ENCODE measurements at regions not wholly inside any gene's neighbourhood (a gene's known extent, or its start where the extent isn't known, plus 50 kb on each side); places are given as distances from the start of the nearest gene placed in this dataset.

- TF ChIP-seq GATA3 (IDR thresholded peaks at IDR 0.05; ENCODE audit: low read depth, low read length) (no peak), GATA2 (IDR thresholded peaks at IDR 0.05; ENCODE audit: low read depth, low read length) (no peak)
Observed at GRCh38 chr6:14776307-14776706, 469.6 kb upstream of the JARID2 start.

- TF ChIP-seq GATA2 (IDR thresholded peaks at IDR 0.05; ENCODE audit: low read depth, low read length) (no peak), GATA3 (IDR thresholded peaks at IDR 0.05; ENCODE audit: low read depth, low read length) (no peak)
Observed at GRCh38 chr6:14781772-14782525, 463.9 kb upstream of the JARID2 start.

GRCh38 chr6:14783594-14783993, 462.3 kb upstream of the JARID2 start:
- TF ChIP-seq GATA3 (IDR thresholded peaks at IDR 0.05; ENCODE audit: low read depth, low read length) (no peak), GATA2 (IDR thresholded peaks at IDR 0.05; ENCODE audit: low read depth, low read length) (no peak)

- TF ChIP-seq GATA3 (IDR thresholded peaks at IDR 0.05; ENCODE audit: low read depth, low read length) (no peak), GATA2 (IDR thresholded peaks at IDR 0.05; ENCODE audit: low read depth, low read length) (no peak)
Observed at GRCh38 chr6:14784596-14785492, 461.0 kb upstream of the JARID2 start.

GRCh38 chr6:14785493-14785790, 460.4 kb upstream of the JARID2 start:
- TF ChIP-seq GATA3 (IDR thresholded peaks at IDR 0.05; ENCODE audit: low read depth, low read length): no peak
- no peak for TF ChIP-seq GATA2 (IDR thresholded peaks at IDR 0.05; ENCODE audit: low read depth, low read length)

- TF ChIP-seq GATA3 (IDR thresholded peaks at IDR 0.05; ENCODE audit: low read depth, low read length): no peak
- no peak for TF ChIP-seq GATA2 (IDR thresholded peaks at IDR 0.05; ENCODE audit: low read depth, low read length)
Observed at GRCh38 chr6:14786008-14786407, 459.9 kb upstream of the JARID2 start.

GRCh38 chr6:14786455-14786854, 459.4 kb upstream of the JARID2 start:
- TF ChIP-seq GATA2 (IDR thresholded peaks at IDR 0.05; ENCODE audit: low read depth, low read length) (no peak), GATA3 (IDR thresholded peaks at IDR 0.05; ENCODE audit: low read depth, low read length) (no peak)

GRCh38 chr6:14787250-14787649, 458.6 kb upstream of the JARID2 start:
- TF ChIP-seq GATA3 (IDR thresholded peaks at IDR 0.05; ENCODE audit: low read depth, low read length): no peak
- no peak for TF ChIP-seq GATA2 (IDR thresholded peaks at IDR 0.05; ENCODE audit: low read depth, low read length)

GRCh38 chr6:14787677-14788076, 458.2 kb upstream of the JARID2 start:
- TF ChIP-seq GATA3 (IDR thresholded peaks at IDR 0.05; ENCODE audit: low read depth, low read length): no peak
- no peak for TF ChIP-seq GATA2 (IDR thresholded peaks at IDR 0.05; ENCODE audit: low read depth, low read length)

- TF ChIP-seq GATA3 (IDR thresholded peaks at IDR 0.05; ENCODE audit: low read depth, low read length) (no peak), GATA2 (IDR thresholded peaks at IDR 0.05; ENCODE audit: low read depth, low read length) (no peak)
Observed at GRCh38 chr6:14789996-14790395, 455.9 kb upstream of the JARID2 start.

GRCh38 chr6:14790976-14791375, 454.9 kb upstream of the JARID2 start:
- TF ChIP-seq GATA3 (IDR thresholded peaks at IDR 0.05; ENCODE audit: low read depth, low read length) (no peak), GATA2 (IDR thresholded peaks at IDR 0.05; ENCODE audit: low read depth, low read length) (no peak)

- TF ChIP-seq GATA2 (IDR thresholded peaks at IDR 0.05; ENCODE audit: low read depth, low read length) (no peak), GATA3 (IDR thresholded peaks at IDR 0.05; ENCODE audit: low read depth, low read length) (no peak)
Observed at GRCh38 chr6:14791526-14791925, 454.3 kb upstream of the JARID2 start.

GRCh38 chr6:14792118-14792955, 453.5 kb upstream of the JARID2 start:
- no peak for TF ChIP-seq GATA2 (IDR thresholded peaks at IDR 0.05; ENCODE audit: low read depth, low read length)
- TF ChIP-seq GATA3 (IDR thresholded peaks at IDR 0.05; ENCODE audit: low read depth, low read length): no peak

- TF ChIP-seq GATA3 (IDR thresholded peaks at IDR 0.05; ENCODE audit: low read depth, low read length) (no peak), GATA2 (IDR thresholded peaks at IDR 0.05; ENCODE audit: low read depth, low read length) (no peak)
Observed at GRCh38 chr6:14795451-14795850, 450.4 kb upstream of the JARID2 start.
